DOHH2 (cell line): ENCODE measurements at regions not wholly inside any gene's neighbourhood (a gene's known extent, or its start where the extent isn't known, plus 50 kb on each side); places are given as distances from the start of the nearest gene placed in this dataset.

Experiments used
- EZH2phosphoT487 ChIP-seq: fragments of 200-600 bp; sonication (generic); IDR thresholded peaks from 2 replicates; pipeline ENCODE4 v1.6.1; 2017; ENCODE audit warnings: borderline replicate concordance, mild to moderate bottlenecking, antibody characterized with exemption, low read length, moderate library complexity, mixed read lengths
- TF ChIP-seq, protein P1 (sequence below): fragments of 200-600 bp; sonication (generic); IDR thresholded peaks from one replicate; pipeline ENCODE4 v1.5.1; 2014; ENCODE audit warnings: antibody characterized with exemption, mild to moderate bottlenecking, low read depth, low read length; ENCODE audit not compliant: poor library complexity, severe bottlenecking

- TF ChIP-seq, protein P1, sequence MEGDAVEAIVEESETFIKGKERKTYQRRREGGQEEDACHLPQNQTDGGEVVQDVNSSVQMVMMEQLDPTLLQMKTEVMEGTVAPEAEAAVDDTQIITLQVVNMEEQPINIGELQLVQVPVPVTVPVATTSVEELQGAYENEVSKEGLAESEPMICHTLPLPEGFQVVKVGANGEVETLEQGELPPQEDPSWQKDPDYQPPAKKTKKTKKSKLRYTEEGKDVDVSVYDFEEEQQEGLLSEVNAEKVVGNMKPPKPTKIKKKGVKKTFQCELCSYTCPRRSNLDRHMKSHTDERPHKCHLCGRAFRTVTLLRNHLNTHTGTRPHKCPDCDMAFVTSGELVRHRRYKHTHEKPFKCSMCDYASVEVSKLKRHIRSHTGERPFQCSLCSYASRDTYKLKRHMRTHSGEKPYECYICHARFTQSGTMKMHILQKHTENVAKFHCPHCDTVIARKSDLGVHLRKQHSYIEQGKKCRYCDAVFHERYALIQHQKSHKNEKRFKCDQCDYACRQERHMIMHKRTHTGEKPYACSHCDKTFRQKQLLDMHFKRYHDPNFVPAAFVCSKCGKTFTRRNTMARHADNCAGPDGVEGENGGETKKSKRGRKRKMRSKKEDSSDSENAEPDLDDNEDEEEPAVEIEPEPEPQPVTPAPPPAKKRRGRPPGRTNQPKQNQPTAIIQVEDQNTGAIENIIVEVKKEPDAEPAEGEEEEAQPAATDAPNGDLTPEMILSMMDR: no peak
- no peak for TF ChIP-seq EZH2phosphoT487
Observed at GRCh38 chr5:112002376-112002775, 245.4 kb upstream of the NREP start.
